ENCODE measurements at regions not wholly inside any gene's neighbourhood (a gene's known extent, or its start where the extent isn't known, plus 50 kb on each side); places are given as distances from the start of the nearest gene placed in this dataset.

GRCh38 chr2:61679096-61679495 lies 140.9 kb upstream of the XPO1 start:
- no peak for DNase-seq (ENCODE audit: low read depth)
- TF ChIP-seq CTCF (conservative IDR thresholded peaks at IDR 0.05; ENCODE audit: low read depth, low read length), result no peak
- H3K4me3 ChIP-seq (ENCODE audit: low read length), result no peak overlapping the region

GRCh38 chr2:61677942-61678341 lies 139.8 kb upstream of the XPO1 start:
- DNase-seq (ENCODE audit: low read depth), result no peak
- TF ChIP-seq CTCF (conservative IDR thresholded peaks at IDR 0.05; ENCODE audit: low read depth, low read length), result no peak
- no peak overlapping the region for H3K4me3 ChIP-seq (ENCODE audit: low read length)

- DNase-seq (ENCODE audit: low read depth), result no peak
- TF ChIP-seq CTCF (conservative IDR thresholded peaks at IDR 0.05; ENCODE audit: low read depth, low read length), result no peak
- no peak overlapping the region for H3K4me3 ChIP-seq (ENCODE audit: low read length)
Observed at GRCh38 chr2:61677306-61677705, 139.2 kb upstream of the XPO1 start.

GRCh38 chr2:61675204-61675603 lies 137.0 kb upstream of the XPO1 start:
- no peak for TF ChIP-seq CTCF (conservative IDR thresholded peaks at IDR 0.05; ENCODE audit: low read depth, low read length)
- no peak overlapping the region for H3K4me3 ChIP-seq (ENCODE audit: low read length)
- no peak for DNase-seq (ENCODE audit: low read depth)

- TF ChIP-seq CTCF (conservative IDR thresholded peaks at IDR 0.05; ENCODE audit: low read depth, low read length), result no peak
Observed at GRCh38 chr2:61671561-61672315, 133.6 kb upstream of the XPO1 start.

GRCh38 chr2:61670591-61671501 lies 132.7 kb upstream of the XPO1 start:
- TF ChIP-seq CTCF (conservative IDR thresholded peaks at IDR 0.05; ENCODE audit: low read depth, low read length), result no peak
- H3K4me3 ChIP-seq (ENCODE audit: low read length), result no peak overlapping the region
- no peak for DNase-seq (ENCODE audit: low read depth)

More at GRCh38 chr2:61671561-61672315, 133.6 kb upstream of the XPO1 start:
- H3K4me3 ChIP-seq (ENCODE audit: low read length), result no peak overlapping the region
- no peak for DNase-seq (ENCODE audit: low read depth)
